CD4-positive, alpha-beta T cell treated with Interleukin-12 subunit alpha and Interleukin-12 subunit beta, for 1 hour (primary cell): ENCODE measurements at regions not wholly inside any gene's neighbourhood (a gene's known extent, or its start where the extent isn't known, plus 50 kb on each side); places are given as distances from the start of the nearest gene placed in this dataset.

Experiments
- DNase-seq: peaks from one replicate; pipeline ENCODE4 v3.0.0-alpha.2; 2020

DNA sequence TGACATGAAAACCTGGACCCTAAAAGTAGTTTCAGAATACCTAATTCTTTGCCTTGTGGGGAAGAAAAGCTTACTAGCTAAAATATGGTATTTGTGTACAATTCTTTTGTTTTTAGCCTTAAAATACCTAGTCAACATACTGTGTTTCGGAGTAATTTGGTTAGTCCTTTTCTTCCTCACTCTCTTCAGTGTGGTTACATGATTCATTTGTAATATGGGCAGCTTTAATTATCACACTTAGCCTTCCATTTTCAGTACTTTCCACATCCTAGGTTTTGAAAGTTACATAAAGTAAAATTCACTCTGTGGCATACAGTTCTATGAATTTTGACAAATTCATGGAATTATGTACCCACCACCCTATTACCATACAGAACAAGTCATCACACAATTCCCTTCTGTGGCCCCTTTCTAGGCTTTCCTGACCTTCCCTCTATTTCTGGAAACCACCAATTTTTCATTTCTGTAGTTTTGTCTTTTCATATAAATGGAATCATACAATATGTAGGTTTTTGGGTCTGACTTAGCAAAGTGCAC, 96.2 kb downstream of the EMX2 start:
- no peak for DNase-seq

DNA sequence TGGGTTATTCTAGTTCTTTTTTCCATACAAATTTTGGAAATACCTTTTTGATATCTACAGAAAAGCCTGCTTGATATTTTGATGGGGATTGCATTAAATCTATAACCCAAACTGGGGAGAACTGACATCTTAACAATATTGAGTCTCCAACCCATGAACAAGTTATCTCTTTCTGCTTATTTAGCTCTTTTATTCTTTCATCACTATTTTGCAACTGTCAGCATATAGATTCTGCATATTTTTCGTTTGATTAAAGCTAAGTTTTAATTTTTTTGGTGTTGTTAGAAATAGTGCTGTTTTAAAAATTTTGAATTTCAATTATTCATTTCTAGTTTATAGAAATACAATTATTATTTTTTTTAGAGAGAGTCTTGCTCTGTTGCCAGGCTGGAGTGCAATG, 97.9 kb downstream of the EMX2 start:
- DNase-seq: no peak

DNA sequence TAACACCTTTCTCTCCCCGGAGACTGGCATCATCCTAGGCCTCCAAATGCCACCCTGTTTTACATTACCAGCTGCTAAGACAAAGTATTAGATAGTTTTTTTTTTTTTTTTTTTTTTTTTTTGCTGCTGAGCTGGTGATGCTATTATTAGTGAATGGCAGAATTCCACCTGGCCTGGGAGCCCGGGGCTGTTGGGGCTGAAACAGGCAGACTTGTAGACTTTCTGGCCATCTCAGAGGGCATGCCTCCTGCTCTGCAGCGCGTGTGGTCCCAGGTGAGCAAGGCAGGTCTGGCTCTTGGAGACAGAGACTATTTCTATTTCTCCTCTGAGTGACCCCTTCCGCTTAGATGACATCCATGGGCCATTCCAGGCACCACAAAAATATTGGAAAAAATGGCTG, 104.2 kb downstream of the EMX2 start:
- DNase-seq: no peak

DNA sequence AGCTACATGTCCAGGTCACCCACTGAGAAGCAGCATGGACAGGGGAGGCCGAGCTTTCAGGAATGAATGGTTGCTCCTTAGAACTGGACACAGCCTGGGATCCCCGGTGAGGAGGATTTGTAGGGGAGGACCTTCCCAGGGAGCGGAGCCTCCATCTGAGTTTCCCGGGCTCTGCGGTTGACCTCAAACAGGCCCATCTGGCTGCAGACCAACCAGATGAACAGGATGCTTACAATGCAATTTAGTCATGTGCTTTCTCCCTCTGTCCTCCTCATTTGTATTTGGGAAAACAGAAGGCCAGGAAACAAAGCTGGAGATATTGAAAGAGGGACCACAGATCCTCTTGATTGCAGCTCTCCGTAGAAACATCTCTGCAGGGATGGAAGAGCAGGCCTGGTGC, 104.8 kb downstream of the EMX2 start:
- no peak for DNase-seq

DNA sequence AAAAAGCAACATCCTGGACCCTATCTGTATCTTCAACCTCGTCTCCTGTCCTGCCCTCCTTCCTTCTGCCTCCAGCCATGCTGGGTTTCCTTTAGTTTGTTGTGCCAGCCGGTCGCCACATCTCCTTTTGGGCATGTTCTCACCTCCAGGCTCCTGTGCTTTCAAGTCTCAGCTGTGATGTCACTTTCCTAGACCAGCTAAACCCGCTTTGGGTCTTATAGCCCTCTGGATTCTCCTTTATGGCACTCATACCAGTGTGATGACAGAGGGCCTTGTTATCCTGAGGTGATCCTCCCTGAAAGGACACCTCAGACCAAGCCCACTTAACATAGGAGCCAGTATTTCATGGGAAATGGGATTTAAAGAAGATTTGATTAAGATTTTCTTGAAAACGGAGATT, 108.6 kb downstream of the EMX2 start:
- no peak for DNase-seq

DNA sequence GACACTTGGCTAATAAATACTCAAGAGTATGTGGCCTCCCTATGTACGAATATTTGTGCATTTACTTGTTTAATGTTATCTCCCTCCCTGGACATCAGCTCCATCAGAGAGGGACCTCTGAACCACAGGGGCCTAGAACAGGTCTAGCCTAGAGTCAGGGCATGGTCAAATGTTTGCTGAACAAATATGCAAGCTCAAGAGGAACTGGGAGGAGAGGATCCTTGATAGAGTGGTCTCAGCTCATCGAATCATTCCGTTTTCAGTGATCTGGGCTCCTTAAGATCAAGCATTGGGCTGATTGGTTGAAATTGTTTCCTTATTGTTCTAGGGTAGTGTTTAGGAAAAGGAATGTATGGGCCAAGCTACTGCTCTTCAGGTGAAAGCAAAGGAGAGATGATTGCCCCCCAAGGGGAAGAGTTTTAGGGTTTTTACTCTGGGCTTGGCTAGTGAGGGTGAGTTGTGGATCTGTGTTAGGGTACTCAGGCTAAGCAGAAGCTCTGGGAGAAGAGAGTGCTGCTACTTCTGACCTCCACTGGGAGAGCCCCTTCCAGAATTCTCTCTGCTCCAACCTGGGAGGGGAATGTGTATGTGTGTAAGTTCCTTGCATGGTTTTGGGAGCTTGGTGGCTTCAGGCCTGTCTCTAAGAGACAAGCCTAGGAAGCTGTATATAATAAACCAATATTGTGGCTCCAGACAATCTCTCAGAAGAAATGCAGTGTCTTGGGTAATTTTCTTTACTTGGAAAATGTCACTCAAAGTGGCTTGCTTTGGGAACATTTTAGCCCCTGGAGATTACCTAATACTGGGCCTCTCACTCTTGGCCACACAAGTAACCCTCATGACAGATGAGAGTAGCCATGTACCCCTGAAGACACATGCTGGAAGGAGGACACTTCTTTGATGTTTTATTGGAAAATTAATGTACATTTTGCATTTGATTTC, 110.0 kb downstream of the EMX2 start:
- DNase-seq: no peak

DNA sequence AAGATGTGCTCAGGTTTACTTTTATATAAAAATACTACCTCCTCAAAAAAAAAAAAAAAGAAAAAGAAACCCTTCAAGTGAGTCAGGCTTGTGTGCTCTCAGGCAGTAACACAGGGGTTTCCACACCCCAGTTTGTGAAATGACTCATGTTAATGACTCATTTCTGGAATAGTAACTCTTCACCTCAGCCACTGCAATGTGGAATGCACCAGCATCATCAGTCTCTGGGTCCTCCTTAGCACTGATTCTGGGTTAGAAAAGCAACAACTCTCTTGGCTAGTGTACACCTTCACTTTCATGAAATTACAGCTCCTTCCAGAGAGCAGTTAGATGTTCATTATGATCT, 110.6 kb downstream of the EMX2 start:
- DNase-seq: peak; percentile 7

DNA sequence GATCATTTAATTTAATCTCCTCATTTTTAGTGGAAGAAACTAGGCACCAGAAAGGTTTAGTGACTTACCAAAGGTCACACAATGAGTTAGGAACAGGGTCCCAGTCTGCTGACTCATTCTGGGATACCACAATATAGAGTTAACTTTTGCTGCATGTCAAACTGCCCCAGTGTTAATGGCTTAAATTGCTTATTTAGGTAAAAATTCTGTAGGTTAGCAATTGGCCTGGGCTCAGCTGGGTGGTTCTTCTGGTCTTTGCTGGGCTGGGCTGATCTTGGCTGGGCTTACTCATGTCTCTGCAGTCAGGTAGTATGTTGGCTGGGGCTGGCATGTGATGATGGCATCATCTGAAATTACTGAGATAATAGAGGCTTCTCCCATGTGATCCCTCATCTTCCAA, 111.6 kb downstream of the EMX2 start:
- no peak for DNase-seq

DNA sequence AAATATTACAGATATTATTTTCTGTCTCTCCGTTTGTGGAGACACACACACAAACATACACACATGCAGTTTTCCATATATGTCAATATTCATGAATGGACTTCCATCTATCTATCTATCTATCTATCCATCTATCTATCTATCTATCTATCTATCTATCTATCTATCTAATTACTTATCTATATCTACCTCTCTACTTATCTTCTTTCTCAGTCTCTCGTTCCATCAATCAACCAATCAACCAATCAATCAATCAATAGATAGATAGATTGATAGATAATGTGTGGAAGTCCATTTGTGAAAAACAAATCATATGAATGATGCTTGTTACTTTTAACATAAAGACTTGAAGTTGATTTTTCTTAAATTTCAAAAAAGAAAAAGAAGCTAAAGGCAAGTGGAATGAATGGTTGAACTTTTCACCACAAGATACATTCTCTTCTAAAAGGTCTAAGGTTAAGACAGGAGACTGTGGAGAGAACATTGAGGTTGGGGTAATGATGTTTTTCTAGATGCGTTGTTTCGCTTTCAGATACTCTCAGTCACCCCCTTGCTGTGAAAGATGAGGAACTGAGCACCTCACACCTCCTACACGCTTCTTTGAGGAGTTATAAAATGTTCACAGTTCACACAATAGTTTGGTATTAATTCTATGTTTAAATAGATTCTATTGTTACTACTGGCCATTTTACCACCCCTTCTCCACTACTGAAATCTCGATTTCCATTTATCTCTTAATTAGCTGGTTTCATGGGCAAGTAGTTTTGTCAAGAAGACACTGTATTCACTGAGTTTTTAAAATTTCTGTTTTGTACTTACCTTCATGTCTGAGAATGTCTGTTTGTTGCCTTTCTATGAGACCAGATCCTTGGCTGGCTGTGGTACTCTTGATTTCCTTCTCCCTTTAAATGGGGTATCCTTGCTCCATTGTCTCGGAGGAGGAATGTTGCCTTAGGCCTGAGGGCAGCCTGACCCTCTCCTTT, 114.1 kb downstream of the EMX2 start:
- peak; percentile 5 for DNase-seq

DNA sequence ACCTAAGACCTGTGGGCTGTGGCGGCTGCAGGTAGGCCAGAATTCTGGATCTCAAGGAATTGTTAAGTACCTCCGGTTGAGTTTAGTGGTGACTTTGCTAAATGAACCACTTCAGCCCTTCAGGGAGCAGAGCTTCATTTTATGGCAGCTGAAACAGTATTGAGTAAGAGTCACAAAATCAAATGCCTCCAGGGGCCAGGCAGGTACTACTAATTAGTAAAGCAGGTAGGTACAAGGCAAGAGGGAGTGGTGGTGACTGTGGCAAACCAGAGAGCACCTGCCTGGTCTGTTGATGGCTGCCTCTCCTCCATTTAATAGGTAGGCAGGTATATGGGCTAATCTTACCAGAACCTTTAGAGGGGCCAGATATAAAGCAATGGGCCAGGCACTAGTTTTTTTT, 118.8 kb downstream of the EMX2 start:
- DNase-seq: no peak

DNA sequence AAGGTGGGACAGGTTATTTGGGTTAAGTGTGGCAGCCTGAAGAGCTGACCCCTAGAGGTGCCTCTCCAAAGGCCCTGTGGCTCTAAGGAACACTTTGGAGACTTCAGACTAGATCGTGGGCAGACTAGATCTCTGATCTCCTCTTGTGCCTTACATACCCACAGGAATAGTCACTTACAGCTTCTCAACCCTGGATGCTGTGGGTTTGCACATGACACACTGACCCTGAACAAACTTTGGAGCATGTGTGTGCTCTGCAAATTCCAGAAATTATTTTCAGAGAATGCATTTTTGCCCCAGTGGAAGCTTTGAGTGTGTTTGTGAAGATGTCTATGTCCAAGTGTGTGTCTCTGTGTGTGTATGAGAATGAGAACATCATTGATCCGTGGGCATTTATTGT, 119.6 kb downstream of the EMX2 start:
- no peak for DNase-seq

DNA sequence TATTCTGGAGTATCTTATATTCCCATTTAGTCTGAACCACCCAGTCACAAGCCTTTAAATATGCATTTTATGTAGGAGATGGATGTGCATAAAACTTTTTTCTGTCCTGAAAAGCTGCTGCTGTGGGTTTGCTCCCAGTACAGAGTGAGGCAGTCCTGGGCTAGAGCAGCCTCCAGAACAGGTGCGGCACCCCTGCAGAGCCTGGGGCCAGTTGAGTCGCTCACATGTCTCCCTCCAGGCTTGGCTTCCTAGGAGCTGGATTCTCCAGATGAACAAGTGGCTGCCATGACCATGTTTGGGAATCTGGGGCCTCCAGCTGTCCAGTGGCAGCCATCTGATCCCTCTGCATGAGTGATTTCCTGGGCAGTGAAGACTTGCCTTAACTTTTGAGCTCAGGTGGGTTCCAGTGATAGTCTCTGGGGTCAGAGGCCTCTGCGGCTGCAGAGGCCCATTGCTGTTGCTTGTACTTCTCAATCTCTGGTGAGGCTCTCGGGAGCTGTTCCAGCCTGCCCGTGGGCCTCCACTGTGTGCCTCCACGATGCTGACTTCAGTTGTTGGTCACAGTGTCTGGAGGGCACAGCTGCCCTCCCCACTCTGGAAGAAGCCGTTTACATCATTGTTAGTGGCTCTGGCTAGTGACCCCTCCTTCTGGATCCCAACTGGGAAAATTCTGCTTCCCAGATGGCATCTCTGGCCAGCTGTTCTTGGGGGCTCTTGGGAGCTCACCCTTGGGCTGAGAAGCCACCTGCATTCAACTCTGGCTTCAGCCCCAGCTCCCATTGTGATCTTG, 120.4 kb downstream of the EMX2 start:
- DNase-seq: no peak

DNA sequence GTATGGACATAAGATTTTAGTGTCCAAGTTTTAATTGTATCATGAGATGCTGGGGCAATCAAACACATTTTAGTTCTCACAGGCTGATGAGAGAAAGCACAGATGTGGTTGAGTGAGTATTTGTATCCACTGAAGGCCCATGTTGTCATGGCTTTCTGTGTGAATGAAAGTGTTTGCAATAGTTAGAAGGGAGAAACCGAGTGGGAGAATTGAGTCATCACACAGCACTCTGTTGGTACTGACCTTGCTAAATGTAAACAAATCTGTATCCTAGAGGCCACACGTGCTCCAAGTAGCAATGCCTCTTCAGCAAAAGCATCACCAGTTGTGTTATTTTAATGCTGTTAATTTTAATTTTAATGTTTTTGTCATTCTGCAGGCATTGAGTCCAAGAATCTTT, 121.2 kb downstream of the EMX2 start:
- no peak for DNase-seq

DNA sequence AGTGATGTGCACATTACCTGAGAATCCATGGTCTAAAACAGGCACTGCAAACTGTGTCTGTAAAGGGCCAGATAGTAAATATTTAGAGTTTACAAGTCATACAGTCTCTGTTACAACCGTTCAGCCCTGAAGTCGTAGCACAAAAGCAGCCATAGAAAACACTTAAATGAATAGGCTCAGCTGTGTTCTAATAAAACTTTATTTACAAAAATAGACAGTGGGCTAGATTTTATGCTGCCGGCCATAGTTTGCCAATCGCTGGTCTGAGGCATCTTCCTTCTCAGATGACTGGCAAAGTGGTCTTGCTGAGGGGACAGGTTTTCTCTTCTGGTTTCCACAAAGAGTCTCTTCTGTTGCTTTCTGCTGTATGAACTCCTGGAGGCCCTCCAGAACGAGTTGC, 121.7 kb downstream of the EMX2 start:
- no peak for DNase-seq

DNA sequence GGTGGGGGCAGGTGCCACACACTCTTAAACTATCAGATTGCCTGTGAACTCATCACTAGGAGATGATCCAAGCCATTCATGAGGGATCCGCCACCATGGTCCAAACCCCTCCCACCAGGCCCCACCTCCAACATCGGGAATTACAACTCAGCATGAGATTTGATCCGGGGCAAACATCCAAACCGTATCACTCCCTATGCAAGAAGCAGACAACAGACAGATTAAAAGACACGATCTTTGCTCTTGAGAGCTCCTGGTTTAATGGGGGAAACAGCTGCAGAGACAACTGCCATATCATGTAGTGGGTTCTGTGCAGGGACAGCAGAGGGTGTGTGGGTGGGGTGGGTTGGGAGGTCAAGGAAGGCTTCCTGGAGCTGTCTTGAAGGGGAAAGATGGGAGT, 123.6 kb downstream of the EMX2 start:
- no peak for DNase-seq

DNA sequence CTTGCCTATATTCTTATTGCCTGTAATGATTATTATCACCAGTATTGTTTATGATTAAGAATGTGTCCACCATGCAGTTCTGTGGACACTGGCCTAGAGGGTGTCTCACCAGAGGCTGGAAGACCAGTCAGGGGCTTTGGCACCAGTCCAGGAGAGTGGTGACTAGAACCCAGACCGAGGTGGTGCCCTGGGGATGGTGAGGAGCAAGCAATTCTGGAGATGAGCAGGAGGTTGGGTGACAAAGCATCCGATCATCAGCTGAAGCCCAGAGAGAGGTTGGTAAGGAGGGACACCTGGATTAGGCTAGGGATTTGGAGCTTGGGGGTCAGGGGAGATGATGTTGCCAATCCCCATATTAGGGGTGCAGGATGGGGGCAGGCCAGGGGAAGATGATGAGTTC, 124.4 kb downstream of the EMX2 start:
- no peak for DNase-seq

DNA sequence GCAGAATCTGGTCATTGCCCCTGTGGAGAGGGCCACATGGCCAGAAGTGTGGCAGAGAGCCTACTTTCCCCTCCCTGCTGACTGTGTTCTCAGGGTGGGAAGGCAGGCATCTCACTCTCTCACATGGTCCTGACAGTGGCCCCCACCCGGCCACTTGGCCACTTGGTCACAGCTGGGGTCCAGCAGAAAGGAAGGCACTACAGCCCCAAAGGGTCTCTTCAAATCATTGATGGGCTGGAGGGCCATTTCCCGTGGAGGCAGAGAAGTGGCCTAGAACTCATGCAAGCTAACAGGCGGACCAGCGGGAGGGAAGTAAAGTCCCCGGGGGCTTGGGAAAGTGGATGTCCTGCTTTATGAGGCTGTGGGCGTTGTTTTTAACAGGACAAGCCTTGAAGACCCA, 125.3 kb downstream of the EMX2 start:
- no peak for DNase-seq

DNA sequence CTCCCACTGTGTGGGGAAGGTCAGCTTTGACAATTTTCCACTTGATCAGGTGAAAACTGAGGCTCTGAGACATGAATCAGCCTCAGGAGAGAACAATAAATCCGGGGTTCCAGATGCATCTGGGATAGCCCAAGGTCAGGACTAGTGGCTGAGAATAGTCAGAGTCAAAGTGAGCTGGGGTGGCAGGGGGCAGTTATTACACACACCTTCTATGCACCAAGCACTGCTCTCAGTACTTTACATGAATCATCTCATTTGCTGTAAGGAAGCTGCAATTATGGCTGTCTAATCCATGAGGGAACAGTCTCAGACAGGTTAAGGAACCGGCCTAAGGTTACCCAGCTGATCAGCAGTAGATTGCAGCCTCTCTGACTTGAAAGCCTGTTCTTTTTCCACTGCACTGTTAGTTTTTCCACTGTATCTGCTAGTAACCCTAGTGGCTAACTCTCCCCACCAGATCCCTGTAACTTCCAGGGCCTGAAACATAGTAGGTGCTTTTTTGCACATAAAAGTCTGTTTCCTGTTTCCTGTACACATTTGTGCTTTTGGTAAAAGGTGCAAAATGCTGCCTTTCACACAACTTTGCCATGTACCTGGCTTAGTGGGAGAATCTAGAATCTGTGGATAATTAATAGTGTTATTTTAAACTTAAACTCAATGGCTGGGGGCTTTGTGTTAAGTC, 125.9 kb downstream of the EMX2 start:
- DNase-seq: no peak

DNA sequence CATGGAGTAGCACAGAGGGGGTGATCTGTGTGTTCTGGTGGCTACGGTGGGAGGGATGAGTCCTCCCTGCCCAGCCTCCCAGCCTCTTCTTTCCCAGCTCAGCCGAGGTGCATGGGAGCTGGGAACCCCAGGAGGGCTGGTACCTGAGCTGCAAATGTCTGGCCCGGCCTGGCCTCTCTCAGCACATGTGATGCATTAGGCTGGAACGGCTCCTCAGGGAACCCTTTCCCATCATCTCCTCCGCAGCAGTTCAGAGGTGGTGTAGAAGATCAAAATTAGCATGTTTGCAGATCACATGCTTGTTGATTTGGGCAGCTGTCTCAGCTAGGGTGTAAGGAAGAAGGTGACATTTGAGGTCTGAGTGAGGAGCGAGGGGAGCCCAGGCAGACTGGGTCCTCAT, 126.6 kb downstream of the EMX2 start:
- no peak for DNase-seq

DNA sequence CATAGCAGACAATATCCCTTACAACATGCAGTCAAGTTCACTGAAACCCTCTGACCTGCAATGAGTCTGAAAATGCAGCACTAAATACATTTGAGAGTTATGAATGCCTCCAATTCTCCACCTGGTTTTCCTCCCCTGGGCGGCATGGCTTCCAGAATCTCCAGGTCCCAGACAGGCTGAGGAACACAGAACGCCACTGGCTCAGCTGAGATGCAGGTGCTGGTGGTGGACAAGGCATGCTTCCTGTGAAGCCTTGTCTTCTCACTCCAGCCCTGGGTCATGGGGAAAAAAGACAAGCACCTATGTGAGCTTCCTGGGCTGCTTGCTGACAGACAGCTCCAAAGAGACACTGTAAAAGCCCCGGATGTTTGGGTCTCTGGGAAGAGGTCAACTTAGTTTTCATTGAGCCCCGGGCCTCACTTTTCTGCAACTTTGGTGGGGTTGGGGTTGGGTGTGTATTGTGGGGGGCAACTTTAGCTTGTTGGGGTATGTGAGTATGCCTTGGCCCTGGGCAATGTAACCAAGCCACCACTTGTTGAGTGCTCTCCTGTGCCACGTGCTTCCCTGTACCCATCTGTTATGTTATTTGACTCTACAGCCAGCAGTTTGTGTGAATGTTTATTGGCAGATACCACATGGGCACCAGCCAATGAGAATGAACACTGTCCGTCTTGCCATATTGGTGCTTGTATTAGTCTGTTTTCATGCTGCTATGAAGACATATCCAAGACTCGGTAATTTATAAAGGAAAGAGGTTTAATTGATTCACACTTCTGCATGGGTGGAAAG, 127.8 kb downstream of the EMX2 start:
- no peak for DNase-seq

DNA sequence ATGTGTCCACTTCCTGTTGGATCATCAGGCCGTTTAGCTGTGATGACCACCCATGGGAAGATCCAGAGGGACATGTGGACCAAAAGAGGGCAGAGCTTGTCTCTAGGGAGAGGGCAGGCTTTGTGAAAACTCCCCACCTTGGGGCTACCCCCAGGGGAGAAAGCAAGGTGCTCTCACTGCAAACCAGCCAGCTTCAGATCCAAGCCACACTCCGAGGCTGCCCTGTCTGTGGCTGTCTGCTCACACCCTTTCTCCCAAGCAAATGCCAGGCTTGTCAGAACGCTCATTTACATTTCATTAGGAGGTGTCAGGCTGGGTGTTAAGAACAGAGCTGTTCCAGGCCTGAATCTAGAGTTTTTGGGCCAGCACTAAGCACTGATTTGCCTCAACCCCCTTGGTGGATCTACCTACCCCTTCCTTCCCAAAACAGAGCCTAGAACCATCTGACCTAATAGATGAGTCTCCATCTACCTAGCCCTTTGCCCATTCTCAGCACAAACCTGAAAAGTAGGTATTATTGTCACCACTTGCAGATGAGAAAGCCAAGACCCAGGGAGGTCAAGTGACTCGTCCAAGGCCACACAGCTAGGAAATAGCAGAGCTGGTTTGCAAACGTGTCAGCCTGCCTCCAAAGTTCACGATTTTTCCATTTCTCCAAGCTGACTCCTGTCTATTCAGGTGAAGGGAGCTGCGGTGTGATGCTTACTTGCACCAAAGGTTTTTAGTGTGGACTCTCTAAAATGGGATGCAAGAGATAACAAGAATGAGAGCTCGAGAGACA, 130.9 kb downstream of the EMX2 start:
- no peak for DNase-seq
